ENCODE measurements at regions not wholly inside any gene's neighbourhood (a gene's known extent, or its start where the extent isn't known, plus 50 kb on each side); places are given as distances from the start of the nearest gene placed in this dataset.
"Not testable (repeated sequence)": the region's sequence is repeated elsewhere in the genome, so short reads cannot be mapped to it uniquely, and the experiment has no call there.

- TF ChIP-seq, protein P1, sequence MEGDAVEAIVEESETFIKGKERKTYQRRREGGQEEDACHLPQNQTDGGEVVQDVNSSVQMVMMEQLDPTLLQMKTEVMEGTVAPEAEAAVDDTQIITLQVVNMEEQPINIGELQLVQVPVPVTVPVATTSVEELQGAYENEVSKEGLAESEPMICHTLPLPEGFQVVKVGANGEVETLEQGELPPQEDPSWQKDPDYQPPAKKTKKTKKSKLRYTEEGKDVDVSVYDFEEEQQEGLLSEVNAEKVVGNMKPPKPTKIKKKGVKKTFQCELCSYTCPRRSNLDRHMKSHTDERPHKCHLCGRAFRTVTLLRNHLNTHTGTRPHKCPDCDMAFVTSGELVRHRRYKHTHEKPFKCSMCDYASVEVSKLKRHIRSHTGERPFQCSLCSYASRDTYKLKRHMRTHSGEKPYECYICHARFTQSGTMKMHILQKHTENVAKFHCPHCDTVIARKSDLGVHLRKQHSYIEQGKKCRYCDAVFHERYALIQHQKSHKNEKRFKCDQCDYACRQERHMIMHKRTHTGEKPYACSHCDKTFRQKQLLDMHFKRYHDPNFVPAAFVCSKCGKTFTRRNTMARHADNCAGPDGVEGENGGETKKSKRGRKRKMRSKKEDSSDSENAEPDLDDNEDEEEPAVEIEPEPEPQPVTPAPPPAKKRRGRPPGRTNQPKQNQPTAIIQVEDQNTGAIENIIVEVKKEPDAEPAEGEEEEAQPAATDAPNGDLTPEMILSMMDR (IDR thresholded peaks at IDR 0.05), result not testable (repeated sequence)
- not testable (repeated sequence) for TF ChIP-seq POLR2A (IDR thresholded peaks at IDR 0.05)
These were observed 320.7 kb downstream of the KLF13 start for GRCh38 chr15:31647337-31647826.

Data from right lobe of liver (tissue), 4 donors.